HG03457 (cell line): ENCODE measurements at regions not wholly inside any gene's neighbourhood (a gene's known extent, or its start where the extent isn't known, plus 50 kb on each side); places are given as distances from the start of the nearest gene placed in this dataset.
"Not testable (repeated sequence)": the region's sequence is repeated elsewhere in the genome, so short reads cannot be mapped to it uniquely, and the experiment has no call there.

ENCODE experiments used
- ATAC-seq: cut with Tn5 transposase; IDR thresholded peaks from one replicate; pipeline ENCODE4 v1.9.1; 2021; ENCODE audit warnings: moderate number of reproducible peaks; ENCODE audit not compliant: unreplicated experiment

GRCh38 chr3:147669077-147669476, 259.9 kb downstream of the ZIC1 start:
- no peak for ATAC-seq

GRCh38 chr3:147672035-147672434, 262.9 kb downstream of the ZIC1 start:
- ATAC-seq: no peak

GRCh38 chr3:147672436-147672835, 263.3 kb downstream of the ZIC1 start:
- no peak for ATAC-seq

GRCh38 chr3:147675761-147676160, 266.6 kb downstream of the ZIC1 start:
- ATAC-seq: no peak

GRCh38 chr3:147680837-147681483, 271.8 kb downstream of the ZIC1 start:
- no peak for ATAC-seq

- no peak for ATAC-seq
Measured at GRCh38 chr3:147688868-147689267, 279.7 kb downstream of the ZIC1 start.

- no peak for ATAC-seq
Measured at GRCh38 chr3:147699175-147699838, 290.1 kb downstream of the ZIC1 start.

GRCh38 chr3:147701195-147701594, 292.0 kb downstream of the ZIC1 start:
- no peak for ATAC-seq

- ATAC-seq: no peak
Measured at GRCh38 chr3:147702509-147702908, 293.3 kb downstream of the ZIC1 start.

- no peak for ATAC-seq
Measured at GRCh38 chr3:147705651-147706051, 296.5 kb downstream of the ZIC1 start.

GRCh38 chr3:147710753-147711152, 301.6 kb downstream of the ZIC1 start:
- ATAC-seq: not testable (repeated sequence)

- ATAC-seq: no peak
Measured at GRCh38 chr3:147712357-147712756, 303.2 kb downstream of the ZIC1 start.

GRCh38 chr3:147712758-147713157, 303.6 kb downstream of the ZIC1 start:
- not testable (repeated sequence) for ATAC-seq

GRCh38 chr3:147713234-147714133, 304.3 kb downstream of the ZIC1 start:
- no peak for ATAC-seq

- no peak for ATAC-seq
Measured at GRCh38 chr3:147729641-147730040, 320.5 kb downstream of the ZIC1 start.

GRCh38 chr3:147730284-147730683, 321.1 kb downstream of the ZIC1 start:
- no peak for ATAC-seq

GRCh38 chr3:147733217-147733616, 324.1 kb downstream of the ZIC1 start:
- no peak for ATAC-seq

- no peak for ATAC-seq
Measured at GRCh38 chr3:147735616-147736015, 326.5 kb downstream of the ZIC1 start.

GRCh38 chr3:147736226-147736625, 327.1 kb downstream of the ZIC1 start:
- ATAC-seq: no peak

- ATAC-seq: no peak
Measured at GRCh38 chr3:147737376-147737775, 328.2 kb downstream of the ZIC1 start.

- no peak for ATAC-seq
Measured at GRCh38 chr3:147740928-147741327, 331.8 kb downstream of the ZIC1 start.

GRCh38 chr3:147744967-147745366, 335.8 kb downstream of the ZIC1 start:
- ATAC-seq: no peak
